Ishikawa (cell line): ENCODE measurements at regions not wholly inside any gene's neighbourhood (a gene's known extent, or its start where the extent isn't known, plus 50 kb on each side); places are given as distances from the start of the nearest gene placed in this dataset.

Experiments used
- CEBPB ChIP-seq: IDR thresholded peaks from 2 replicates; pipeline ENCODE4 v1.6.1; 2012
- CREB1 ChIP-seq: IDR thresholded peaks from 2 replicates; pipeline ENCODE4 v1.6.1; 2012; ENCODE audit warnings: low read depth
- EGR1 ChIP-seq: IDR thresholded peaks from 2 replicates; pipeline ENCODE4 v1.6.1; 2012
- EP300 ChIP-seq: IDR thresholded peaks from 2 replicates; pipeline ENCODE4 v1.6.1; 2012; ENCODE audit warnings: borderline replicate concordance
- FOXM1 ChIP-seq: IDR thresholded peaks from 2 replicates; pipeline ENCODE4 v1.6.1; 2012; ENCODE audit warnings: low read depth, borderline replicate concordance
- NFIC ChIP-seq: IDR thresholded peaks from 2 replicates; pipeline ENCODE4 v1.6.1; 2012
- RAD21 ChIP-seq: IDR thresholded peaks from 2 replicates; pipeline ENCODE4 v1.6.1; 2012; ENCODE audit warnings: low read depth
- TAF1 ChIP-seq: IDR thresholded peaks from 2 replicates; pipeline ENCODE4 v1.6.1; 2012; ENCODE audit warnings: low read depth, mild to moderate bottlenecking
- TCF12 ChIP-seq: IDR thresholded peaks from 2 replicates; pipeline ENCODE4 v1.6.1; 2012; ENCODE audit warnings: low read depth
- TEAD4 ChIP-seq: IDR thresholded peaks from 2 replicates; pipeline ENCODE4 v1.6.1; 2012
- YY1 ChIP-seq: IDR thresholded peaks from 2 replicates; pipeline ENCODE4 v1.6.1; 2012; ENCODE audit warnings: low read depth
- ZBTB7A ChIP-seq: IDR thresholded peaks from 2 replicates; pipeline ENCODE4 v1.6.1; 2012; ENCODE audit warnings: low read depth
- TF ChIP-seq, protein P1 (sequence below): IDR thresholded peaks from 2 replicates; pipeline ENCODE4 v1.6.1; 2012; ENCODE audit warnings: low read depth, mild to moderate bottlenecking
- TF ChIP-seq, protein P2 (sequence below): IDR thresholded peaks from 2 replicates; pipeline ENCODE4 v1.6.1; 2012
- TF ChIP-seq, protein P3 (sequence below): IDR thresholded peaks from 2 replicates; pipeline ENCODE4 v1.6.1; 2012

DNA sequence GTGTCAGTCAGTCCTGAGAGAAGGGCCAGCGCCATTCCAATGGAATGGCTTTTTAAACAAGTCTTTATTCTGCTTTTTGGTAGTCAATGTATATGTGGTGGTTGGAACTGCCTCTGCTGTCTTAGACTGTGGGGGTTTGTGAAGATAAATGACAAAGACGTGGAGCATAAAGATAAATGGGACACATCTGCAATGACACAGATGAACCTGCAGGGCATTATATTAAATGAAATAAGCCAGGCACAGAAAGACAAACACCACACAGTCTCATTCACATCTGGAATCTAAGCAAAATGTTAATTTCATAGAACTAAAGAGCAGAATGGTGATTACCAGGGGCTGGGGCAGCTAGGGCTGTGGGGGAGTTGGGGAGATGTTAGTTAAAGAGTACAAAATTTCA, 912.8 kb upstream of the MAN1A1 start:
- TF ChIP-seq FOXM1, result no peak
- TF ChIP-seq, protein P1, sequence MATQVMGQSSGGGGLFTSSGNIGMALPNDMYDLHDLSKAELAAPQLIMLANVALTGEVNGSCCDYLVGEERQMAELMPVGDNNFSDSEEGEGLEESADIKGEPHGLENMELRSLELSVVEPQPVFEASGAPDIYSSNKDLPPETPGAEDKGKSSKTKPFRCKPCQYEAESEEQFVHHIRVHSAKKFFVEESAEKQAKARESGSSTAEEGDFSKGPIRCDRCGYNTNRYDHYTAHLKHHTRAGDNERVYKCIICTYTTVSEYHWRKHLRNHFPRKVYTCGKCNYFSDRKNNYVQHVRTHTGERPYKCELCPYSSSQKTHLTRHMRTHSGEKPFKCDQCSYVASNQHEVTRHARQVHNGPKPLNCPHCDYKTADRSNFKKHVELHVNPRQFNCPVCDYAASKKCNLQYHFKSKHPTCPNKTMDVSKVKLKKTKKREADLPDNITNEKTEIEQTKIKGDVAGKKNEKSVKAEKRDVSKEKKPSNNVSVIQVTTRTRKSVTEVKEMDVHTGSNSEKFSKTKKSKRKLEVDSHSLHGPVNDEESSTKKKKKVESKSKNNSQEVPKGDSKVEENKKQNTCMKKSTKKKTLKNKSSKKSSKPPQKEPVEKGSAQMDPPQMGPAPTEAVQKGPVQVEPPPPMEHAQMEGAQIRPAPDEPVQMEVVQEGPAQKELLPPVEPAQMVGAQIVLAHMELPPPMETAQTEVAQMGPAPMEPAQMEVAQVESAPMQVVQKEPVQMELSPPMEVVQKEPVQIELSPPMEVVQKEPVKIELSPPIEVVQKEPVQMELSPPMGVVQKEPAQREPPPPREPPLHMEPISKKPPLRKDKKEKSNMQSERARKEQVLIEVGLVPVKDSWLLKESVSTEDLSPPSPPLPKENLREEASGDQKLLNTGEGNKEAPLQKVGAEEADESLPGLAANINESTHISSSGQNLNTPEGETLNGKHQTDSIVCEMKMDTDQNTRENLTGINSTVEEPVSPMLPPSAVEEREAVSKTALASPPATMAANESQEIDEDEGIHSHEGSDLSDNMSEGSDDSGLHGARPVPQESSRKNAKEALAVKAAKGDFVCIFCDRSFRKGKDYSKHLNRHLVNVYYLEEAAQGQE, result no peak

DNA sequence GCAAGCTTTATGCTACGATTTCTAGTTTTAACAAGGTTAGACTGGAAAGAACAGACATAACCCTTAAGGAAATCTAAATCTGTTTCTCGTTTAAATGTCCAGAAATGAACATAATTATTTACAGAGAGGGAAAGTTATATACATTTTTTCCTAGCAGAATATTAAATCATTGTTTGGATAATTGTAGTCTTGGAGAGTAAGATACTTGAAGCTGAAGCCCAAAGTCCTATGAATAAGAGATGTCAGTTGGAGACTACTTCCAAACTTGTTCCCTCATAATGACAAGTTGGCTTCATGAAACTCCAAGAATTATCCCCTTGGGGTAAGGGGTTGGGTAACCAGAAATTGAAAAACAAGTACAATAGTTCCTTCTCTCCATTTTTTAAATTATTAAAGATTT, 911.1 kb upstream of the MAN1A1 start:
- no peak for TF ChIP-seq TCF12
- no peak for TF ChIP-seq EGR1
- TF ChIP-seq EP300, result no peak
- TF ChIP-seq CEBPB, result no peak
- no peak for TF ChIP-seq CREB1
- TF ChIP-seq NFIC, result no peak
- TF ChIP-seq, protein P2, sequence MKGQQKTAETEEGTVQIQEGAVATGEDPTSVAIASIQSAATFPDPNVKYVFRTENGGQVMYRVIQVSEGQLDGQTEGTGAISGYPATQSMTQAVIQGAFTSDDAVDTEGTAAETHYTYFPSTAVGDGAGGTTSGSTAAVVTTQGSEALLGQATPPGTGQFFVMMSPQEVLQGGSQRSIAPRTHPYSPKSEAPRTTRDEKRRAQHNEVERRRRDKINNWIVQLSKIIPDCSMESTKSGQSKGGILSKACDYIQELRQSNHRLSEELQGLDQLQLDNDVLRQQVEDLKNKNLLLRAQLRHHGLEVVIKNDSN, result no peak

DNA sequence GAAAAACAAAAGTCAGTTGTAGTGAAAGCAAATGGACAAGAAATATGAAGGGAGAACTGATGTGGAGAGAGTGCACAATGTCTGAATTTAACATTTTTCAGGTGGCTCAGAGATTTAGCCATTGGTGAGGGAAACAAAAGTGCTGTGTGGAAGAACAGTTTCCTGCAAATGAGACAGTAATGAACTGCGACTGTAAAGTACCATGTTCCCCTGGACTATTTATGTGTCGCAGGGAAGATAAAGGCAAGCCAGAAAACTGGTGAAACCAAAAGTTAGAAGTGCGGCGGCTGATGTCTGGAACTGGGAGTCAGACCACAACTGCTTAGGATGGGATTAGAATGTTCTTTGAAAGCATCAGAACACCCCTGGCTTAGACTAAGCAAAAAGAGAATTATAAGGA, 905.1 kb upstream of the MAN1A1 start:
- TF ChIP-seq, protein P1, result no peak
- TF ChIP-seq, protein P2, result no peak
- TF ChIP-seq CEBPB (no peak), ZBTB7A (no peak), FOXM1 (no peak), TAF1 (no peak)
- TF ChIP-seq, protein P3, sequence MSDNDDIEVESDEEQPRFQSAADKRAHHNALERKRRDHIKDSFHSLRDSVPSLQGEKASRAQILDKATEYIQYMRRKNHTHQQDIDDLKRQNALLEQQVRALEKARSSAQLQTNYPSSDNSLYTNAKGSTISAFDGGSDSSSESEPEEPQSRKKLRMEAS, result no peak

DNA sequence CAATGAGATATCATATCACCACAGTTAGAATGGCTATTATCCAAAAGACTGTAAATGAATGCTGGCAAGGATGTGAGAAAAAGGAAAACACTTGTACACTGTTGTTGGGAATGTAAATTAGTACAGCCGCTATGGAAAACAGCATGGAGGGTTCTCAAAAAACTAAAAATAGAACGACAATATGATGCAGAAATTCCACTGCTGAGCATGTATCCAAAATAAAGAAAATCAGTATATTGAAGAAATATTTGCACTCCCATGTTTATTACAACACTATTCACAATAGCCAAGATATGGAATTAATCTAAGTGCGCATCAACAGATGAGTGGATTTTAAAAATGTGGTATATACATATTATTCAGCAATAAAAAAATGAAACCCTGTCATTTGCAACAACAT, 898.9 kb upstream of the MAN1A1 start:
- no peak for TF ChIP-seq NFIC
- no peak for TF ChIP-seq TAF1
- TF ChIP-seq CEBPB, result no peak
- TF ChIP-seq TEAD4, result no peak
- TF ChIP-seq FOXM1, result no peak
- no peak for TF ChIP-seq YY1
- no peak for TF ChIP-seq CREB1
- TF ChIP-seq ZBTB7A, result no peak

DNA sequence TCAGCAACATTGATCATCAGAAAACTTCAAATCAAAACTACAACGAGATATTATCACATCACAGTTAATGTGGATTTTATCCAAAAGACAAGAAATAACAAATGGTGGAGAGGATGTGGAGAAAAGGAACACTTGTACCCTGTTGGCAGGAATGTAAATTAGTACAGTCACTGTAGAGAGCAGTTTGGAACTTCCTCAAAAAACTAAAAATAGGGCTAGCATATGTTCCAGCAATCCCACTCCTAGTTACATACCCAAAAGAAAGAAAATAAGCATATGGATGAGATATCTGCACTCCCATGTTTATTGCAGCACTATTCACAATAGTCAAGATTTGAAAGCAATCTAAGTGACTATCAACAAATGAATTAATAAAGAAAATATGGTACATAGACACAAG, 887.7 kb upstream of the MAN1A1 start:
- TF ChIP-seq, protein P2, result no peak
- TF ChIP-seq RAD21 (no peak), CREB1 (no peak), CEBPB (no peak), EP300 (no peak), TEAD4 (no peak)

DNA sequence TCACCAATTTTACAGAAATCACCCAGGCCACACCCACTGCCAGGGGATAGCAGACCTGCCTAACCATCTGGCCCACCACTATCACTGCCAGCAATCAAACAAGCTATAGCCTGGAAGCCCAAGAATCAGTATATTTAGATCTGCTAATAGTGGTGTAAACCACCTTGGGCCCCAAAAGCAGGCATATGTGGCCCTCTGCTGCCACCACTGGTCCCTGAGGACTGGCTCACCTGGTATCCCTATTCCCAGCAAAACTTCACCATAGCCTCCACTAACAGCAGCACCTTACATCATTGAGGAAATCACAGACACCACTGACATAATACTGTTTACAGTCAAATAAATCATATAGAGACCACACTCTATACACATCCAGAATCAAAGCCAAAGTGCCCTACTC, 880.4 kb upstream of the MAN1A1 start:
- TF ChIP-seq RAD21 (peak; percentile 23; the same call in 1 of the 2 replicates), EGR1 (no peak)

DNA sequence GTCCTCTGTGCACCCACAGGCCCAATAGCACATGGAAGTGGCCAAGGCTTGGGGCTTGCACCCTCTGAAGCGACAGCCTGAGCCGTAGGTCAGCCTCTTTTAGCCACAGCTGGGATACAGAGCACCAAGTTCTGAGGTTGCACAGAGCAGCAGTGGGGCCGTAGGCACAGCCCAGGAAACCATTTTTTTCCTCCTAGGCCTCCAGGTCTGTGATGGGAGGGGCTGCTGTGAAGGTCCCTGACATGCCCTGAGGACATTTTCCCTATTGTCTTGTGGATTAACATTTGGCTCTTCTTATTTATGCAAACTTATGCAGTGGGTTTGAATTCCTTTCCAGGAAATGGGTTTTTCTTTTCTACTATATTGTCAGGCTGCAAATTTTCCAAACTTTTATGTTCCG, 878.7 kb upstream of the MAN1A1 start:
- TF ChIP-seq CREB1, result no peak
- TF ChIP-seq, protein P2, result no peak
- TF ChIP-seq, protein P1, result no peak
- no peak for TF ChIP-seq TEAD4
- no peak for TF ChIP-seq ZBTB7A
- TF ChIP-seq CEBPB, result no peak
- TF ChIP-seq, protein P3, result no peak
- no peak for TF ChIP-seq EGR1
- TF ChIP-seq EP300, result no peak
- TF ChIP-seq NFIC, result no peak
- no peak for TF ChIP-seq YY1
- TF ChIP-seq TCF12, result no peak
- TF ChIP-seq RAD21, result no peak
